Tibial artery (tissue), 4 donors: ENCODE measurements at regions not wholly inside any gene's neighbourhood (a gene's known extent, or its start where the extent isn't known, plus 50 kb on each side); places are given as distances from the start of the nearest gene placed in this dataset.

Experiments
- DNase-seq, 2 donors: peaks; one replicate each; pipeline ENCODE4 v3.0.0-alpha.2; 2019
- H3K27ac ChIP-seq, 2 donors: fragments of 200-600 bp; sonication (generic) in 1 of 2; 1 replicate in 1 of 2; 2 replicates in 1 of 2; pipeline ENCODE4 v1.5.1; 2018 to 2019; ENCODE audit warnings: mild to moderate bottlenecking in 1 of 2
- H3K27me3 ChIP-seq, 2 donors: fragments of 200-600 bp; sonication (generic) in 1 of 2; one replicate each; pipeline versions ENCODE4 v1.5.1 to v1.6.0; 2016 to 2019
- H3K36me3 ChIP-seq, 3 donors: fragments of 200-600 bp; sonication (generic) in 2 of 3; one replicate each; pipeline ENCODE4 v1.5.1; 2016 to 2019; ENCODE audit warnings: mild to moderate bottlenecking in 2 of 3
- H3K4me1 ChIP-seq, 4 donors: fragments of 200-600 bp; sonication (generic) in 2 of 4; 1 replicate in 3 of 4; 2 replicates in 1 of 4; pipeline ENCODE4 v1.5.1; 2016 to 2019
- H3K4me3 ChIP-seq, 2 donors: fragments of 200-600 bp; sonication (generic) in 1 of 2; 1 replicate in 1 of 2; 2 replicates in 1 of 2; pipeline ENCODE4 v1.5.1; 2018 to 2019; ENCODE audit warnings: mild to moderate bottlenecking in 2 of 2
- H3K9me3 ChIP-seq, 3 donors: fragments of 200-600 bp; sonication (generic) in 1 of 3; one replicate each; pipeline ENCODE4 v1.5.1; 2016 to 2019
- intact Hi-C: fragments of 100-400 bp; cut with DNase I; formaldehyde crosslinking; loops from one replicate; pipeline ENCODE4 v1.15.0; 2023; ENCODE audit warnings: low total_unique reads
- TF ChIP-seq, protein P1 (sequence below), 2 experiments: fragments of 200-600 bp in 1 of 2; fragments of 450-650 bp in 1 of 2; IDR thresholded peaks; one replicate each; pipeline ENCODE4 v1.5.1; 2017 to 2019; ENCODE audit warnings: antibody characterized with exemption in 2 of 2, mild to moderate bottlenecking in 1 of 2, moderate library complexity in 1 of 2

GRCh38 chr2:215684448-215685237 is 248.8 kb upstream of the FN1 start:
- Histone ChIP-seq H3K9me3 (no peaks in the 10 kb centered on the region), H3K27ac (peak overlapping the region in 1 of 2 donors; percentile 36), H3K27me3 (no peaks in the 10 kb centered on the region), H3K4me3 (no peak overlapping the region), H3K36me3 (no peaks in the 10 kb centered on the region), H3K4me1 (peaks cover 0 to 5% (median 0%) of the 10 kb centered on the region in 4 donors)
- intact Hi-C loops: no loop called here
- TF ChIP-seq, protein P1, sequence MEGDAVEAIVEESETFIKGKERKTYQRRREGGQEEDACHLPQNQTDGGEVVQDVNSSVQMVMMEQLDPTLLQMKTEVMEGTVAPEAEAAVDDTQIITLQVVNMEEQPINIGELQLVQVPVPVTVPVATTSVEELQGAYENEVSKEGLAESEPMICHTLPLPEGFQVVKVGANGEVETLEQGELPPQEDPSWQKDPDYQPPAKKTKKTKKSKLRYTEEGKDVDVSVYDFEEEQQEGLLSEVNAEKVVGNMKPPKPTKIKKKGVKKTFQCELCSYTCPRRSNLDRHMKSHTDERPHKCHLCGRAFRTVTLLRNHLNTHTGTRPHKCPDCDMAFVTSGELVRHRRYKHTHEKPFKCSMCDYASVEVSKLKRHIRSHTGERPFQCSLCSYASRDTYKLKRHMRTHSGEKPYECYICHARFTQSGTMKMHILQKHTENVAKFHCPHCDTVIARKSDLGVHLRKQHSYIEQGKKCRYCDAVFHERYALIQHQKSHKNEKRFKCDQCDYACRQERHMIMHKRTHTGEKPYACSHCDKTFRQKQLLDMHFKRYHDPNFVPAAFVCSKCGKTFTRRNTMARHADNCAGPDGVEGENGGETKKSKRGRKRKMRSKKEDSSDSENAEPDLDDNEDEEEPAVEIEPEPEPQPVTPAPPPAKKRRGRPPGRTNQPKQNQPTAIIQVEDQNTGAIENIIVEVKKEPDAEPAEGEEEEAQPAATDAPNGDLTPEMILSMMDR (IDR thresholded peaks at IDR 0.05): no peak
- DNase-seq: no peak

DNA sequence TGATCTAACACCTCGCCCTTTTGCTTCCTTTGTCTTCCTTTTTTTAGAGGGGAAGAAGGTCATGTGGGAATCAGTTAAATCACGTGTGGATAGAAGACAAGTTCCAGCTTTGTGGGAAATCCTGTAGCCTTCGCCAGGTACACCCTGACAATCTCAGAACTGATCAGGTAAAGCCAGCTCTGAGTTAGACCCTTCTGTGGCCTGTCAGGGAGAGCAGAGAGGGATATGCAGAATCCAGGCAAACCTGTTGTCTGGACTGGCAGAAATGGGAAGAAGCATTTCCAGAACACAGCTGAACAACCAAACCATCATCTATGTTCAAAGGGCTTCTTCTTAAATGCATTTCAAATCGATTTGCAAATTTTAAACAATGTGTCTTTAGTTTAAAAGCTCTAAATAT is 247.4 kb upstream of the FN1 start:
- peaks cover 0 to 5% (median 0%) of the 10 kb centered on the region in 4 donors for H3K4me1 ChIP-seq
- DNase-seq: no peak
- H3K27ac ChIP-seq: no peak overlapping the region
- TF ChIP-seq, protein P1 (IDR thresholded peaks at IDR 0.05): no peak
- no peaks in the 10 kb centered on the region for H3K27me3 ChIP-seq
- no peaks in the 10 kb centered on the region for H3K9me3 ChIP-seq
- intact Hi-C loops: no loop called here
- H3K4me3 ChIP-seq: no peak overlapping the region
- no peaks in the 10 kb centered on the region for H3K36me3 ChIP-seq

GRCh38 chr2:215681799-215682596 is 246.1 kb upstream of the FN1 start:
- peaks cover 0 to 10% (median 2%) of the 10 kb centered on the region in 4 donors for H3K4me1 ChIP-seq
- H3K36me3 ChIP-seq: no peaks in the 10 kb centered on the region
- no peak overlapping the region for H3K4me3 ChIP-seq
- no peak for DNase-seq
- TF ChIP-seq, protein P1 (IDR thresholded peaks at IDR 0.05): no peak
- intact Hi-C loops: no loop called here
- H3K27me3 ChIP-seq: no peaks in the 10 kb centered on the region
- H3K9me3 ChIP-seq: no peaks in the 10 kb centered on the region
- H3K27ac ChIP-seq: no peak overlapping the region

GRCh38 chr2:215680605-215681598 is 245.0 kb upstream of the FN1 start:
- TF ChIP-seq, protein P1 (IDR thresholded peaks at IDR 0.05): no peak
- peak overlapping the region in 1 of 2 donors; percentile 7 for H3K27ac ChIP-seq
- peak in 1 of 2 donors; percentile 21 for DNase-seq
- intact Hi-C loops: no loop called here
- H3K9me3 ChIP-seq: no peaks in the 10 kb centered on the region
- H3K4me3 ChIP-seq: no peak overlapping the region
- H3K4me1 ChIP-seq: peaks cover 0 to 10% (median 2%) of the 10 kb centered on the region in 4 donors
- H3K27me3 ChIP-seq: no peaks in the 10 kb centered on the region
- H3K36me3 ChIP-seq: no peaks in the 10 kb centered on the region

- no peak for DNase-seq
- intact Hi-C loops: no loop called here
- Histone ChIP-seq H3K36me3 (no peaks in the 10 kb centered on the region), H3K27me3 (no peaks in the 10 kb centered on the region), H3K9me3 (no peaks in the 10 kb centered on the region), H3K4me3 (no peak overlapping the region), H3K27ac (no peak overlapping the region), H3K4me1 (peaks cover 0 to 10% (median 2%) of the 10 kb centered on the region in 4 donors)
- TF ChIP-seq, protein P1 (IDR thresholded peaks at IDR 0.05): no peak
Observed at GRCh38 chr2:215678094-215678493, 242.2 kb upstream of the FN1 start.
